Panc1 (cell line): ENCODE measurements at regions not wholly inside any gene's neighbourhood (a gene's known extent, or its start where the extent isn't known, plus 50 kb on each side); places are given as distances from the start of the nearest gene placed in this dataset.

ENCODE experiments used
- ATAC-seq: fragments of 200-7000 bp; cut with Tn5 transposase; 2 replicates; pipeline ENCODE4 v1.9.1; 2020; ENCODE audit warnings: mild to moderate bottlenecking, moderate library complexity
- BruUV-seq: library from RNA; stranded (reverse); fragments of 400-500 nt; replicated peaks from 2 replicates; lab custom pipeline; 2021; lab: Mats Ljungman, UMichigan
- CTCF ChIA-PET: fragments of 300-600 bp; sonication (Branson Sonifier 250); formaldehyde crosslinking; loops from one replicate; lab custom pipeline; 2022; ENCODE audit warnings: antibody characterized with exemption; lab: Charles Lee
- POLR2A ChIA-PET: fragments of 300-600 bp; sonication (Branson Sonifier 250); formaldehyde crosslinking; loops from one replicate; lab custom pipeline; 2022; ENCODE audit warnings: antibody characterized with exemption; lab: Charles Lee
- DNase-seq: peaks from one replicate; pipeline ENCODE4 v3.0.0-alpha.2; 2010; ENCODE audit warnings: low read depth, low spot score
- H3K27ac ChIP-seq: 2 replicates; pipeline ENCODE4 v1.5.1; 2011; ENCODE audit warnings: mild to moderate bottlenecking, low read length, inconsistent platforms
- H3K27me3 ChIP-seq: fragments of 200-500 bp; sonication (Bioruptor generic); 2 replicates; pipeline ENCODE4 v1.6.0; 2014; ENCODE audit warnings: low read length, inconsistent platforms; ENCODE audit not compliant: control insufficient read depth, insufficient read depth
- H3K36me3 ChIP-seq: fragments of 200-500 bp; sonication (Bioruptor generic); 2 replicates; pipeline ENCODE4 v1.5.1; 2014; ENCODE audit warnings: inconsistent platforms, mild to moderate bottlenecking, low read length, moderate library complexity; ENCODE audit not compliant: control insufficient read depth, insufficient read depth
- H3K4me1 ChIP-seq: 2 replicates; pipeline ENCODE4 v1.5.1; 2011; ENCODE audit warnings: inconsistent platforms, mild to moderate bottlenecking, low read length, moderate library complexity; ENCODE audit not compliant: control insufficient read depth, insufficient read depth
- H3K4me3 ChIP-seq, 2 experiments: 2 replicates each; pipeline ENCODE4 v1.5.1; 2011 to 2012; ENCODE audit warnings: low read depth in 2 of 2, low read length in 2 of 2, mild to moderate bottlenecking in 2 of 2, inconsistent platforms in 1 of 2, moderate library complexity in 1 of 2
- H3K9me3 ChIP-seq: fragments of 200-500 bp; sonication (Bioruptor generic); 2 replicates; pipeline ENCODE4 v1.5.1; 2014; ENCODE audit warnings: low read depth, mild to moderate bottlenecking, inconsistent platforms, low read length, moderate library complexity; ENCODE audit not compliant: control insufficient read depth, insufficient read depth
- CTCF ChIP-seq: fragments of 450-650 bp; IDR thresholded peaks from 2 replicates; pipeline ENCODE4 v1.5.1; 2017; ENCODE audit warnings: mild to moderate bottlenecking
- POLR2AphosphoS5 ChIP-seq: IDR thresholded peaks from 2 replicates; pipeline ENCODE4 v1.6.1; 2012; ENCODE audit warnings: mild to moderate bottlenecking, low read depth, low read length, moderate library complexity
- REST ChIP-seq, 2 experiments: IDR thresholded peaks; 2 replicates each; pipeline ENCODE4 v1.6.1; 2011 to 2012; ENCODE audit warnings: low read depth in 2 of 2, control low read depth in 1 of 2, low read length in 1 of 2, mild to moderate bottlenecking in 1 of 2, moderate library complexity in 1 of 2; ENCODE audit not compliant: insufficient read depth in 1 of 2
- SIN3A ChIP-seq: IDR thresholded peaks from 2 replicates; pipeline ENCODE4 v1.6.1; 2012; ENCODE audit warnings: low read depth, mild to moderate bottlenecking, low read length, moderate library complexity, borderline replicate concordance; ENCODE audit not compliant: insufficient read depth
- TCF7L2 ChIP-seq: IDR thresholded peaks from 2 replicates; pipeline ENCODE4 v1.6.1; 2011; ENCODE audit warnings: mild to moderate bottlenecking, low read depth, low read length, inconsistent platforms
- in situ Hi-C: cut with HindIII; loops from 2 replicates; pipeline ENCODE4 v1.10.0; 2016; ENCODE audit warnings: low sequenced_read_pairs, low pct_unique_long_range_greater_than_20kb
- intact Hi-C: fragments of 100-400 bp; cut with micrococcal nuclease; formaldehyde crosslinking; loops from one replicate; pipeline ENCODE4 v1.10.0; 2022; ENCODE audit not compliant: unreplicated experiment

- Histone ChIP-seq H3K27me3 (no peaks in the 10 kb centered on the region), H3K4me1 (no peaks in the 10 kb centered on the region), H3K4me3 (no peak overlapping the region), H3K27ac (no peak overlapping the region), H3K36me3 (no peaks in the 10 kb centered on the region), H3K9me3 (no peaks in the 10 kb centered on the region)
- ChIA-PET POLR2A (no interaction called here), CTCF (no interaction called here)
- no TSS peak for BruUV-seq
- in situ Hi-C loops (no loop called here), intact Hi-C loops (no loop called here)
- ATAC-seq (no peak), DNase-seq (no peak)
- TF ChIP-seq REST (IDR thresholded peaks at IDR 0.05; ENCODE audit: insufficient read depth in 1 of 2, low read depth in 2 of 2, low read length in 1 of 2) (no peak), TCF7L2 (no peak), POLR2AphosphoS5 (no peak), CTCF (no peak), SIN3A (no peak)
Measured at GRCh38 chr4:44908565-44908964, 182.2 kb upstream of the GNPDA2 start.

GRCh38 chr4:44872246-44872645 is 145.9 kb upstream of the GNPDA2 start:
- in situ Hi-C loops: no loop called here
- TF ChIP-seq POLR2AphosphoS5: no peak
- TF ChIP-seq SIN3A: no peak
- TF ChIP-seq TCF7L2: no peak
- TF ChIP-seq CTCF: no peak
- TF ChIP-seq REST (IDR thresholded peaks at IDR 0.05; ENCODE audit: insufficient read depth in 1 of 2, low read depth in 2 of 2, low read length in 1 of 2): no peak
- BruUV-seq: no TSS peak
- H3K36me3 ChIP-seq: no peaks in the 10 kb centered on the region
- no peak overlapping the region for H3K4me3 ChIP-seq
- H3K9me3 ChIP-seq: no peaks in the 10 kb centered on the region
- no peak for ATAC-seq
- no peak for DNase-seq
- H3K27ac ChIP-seq: no peak overlapping the region
- intact Hi-C loops: no loop called here
- H3K27me3 ChIP-seq: no peaks in the 10 kb centered on the region
- ChIA-PET POLR2A (no interaction called here), CTCF (no interaction called here)
- H3K4me1 ChIP-seq: no peaks in the 10 kb centered on the region
